ENCODE measurements at regions not wholly inside any gene's neighbourhood (a gene's known extent, or its start where the extent isn't known, plus 50 kb on each side); places are given as distances from the start of the nearest gene placed in this dataset.

DNA sequence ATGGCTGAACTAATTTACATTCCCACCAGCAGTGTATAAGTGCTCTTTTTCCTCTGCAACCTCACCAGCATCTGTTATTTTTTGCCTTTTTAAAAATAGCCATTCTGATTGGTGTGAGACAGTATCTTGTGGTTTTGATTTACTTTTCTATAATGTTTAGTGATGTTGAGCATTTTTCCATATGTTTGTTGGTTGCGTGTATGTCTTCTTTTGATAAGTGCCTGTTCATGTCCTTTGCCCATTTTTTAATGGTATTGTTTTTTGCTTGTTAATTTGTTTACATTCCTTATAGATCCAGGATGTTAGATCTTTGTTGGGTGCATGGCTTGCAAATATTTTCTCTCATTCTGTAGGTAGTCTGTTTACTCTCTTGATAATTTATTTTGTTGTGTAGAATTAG, 169.9 kb downstream of the PRL start:
- Histone ChIP-seq H4K20me1 (ENCODE audit: insufficient read depth) (no peaks in the 10 kb centered on the region), H3K9ac (no peak overlapping the region), H3K36me3 (replicated peaks in 1 of 2; ENCODE audit: control insufficient read depth in 1 of 2, insufficient read depth in 2 of 2, low read length in 1 of 2) (peaks cover 0 to 15% of the 10 kb centered on the region in 2 experiments), H3K9me3 (peaks cover 4% of the 10 kb centered on the region; the same call in 1 of the 2 replicates), H3K4me2 (no peak overlapping the region), H2AFZ (ENCODE audit: low read depth) (no peak overlapping the region), H3K9me2 (no peaks in the 10 kb centered on the region), H3K79me2 (ENCODE audit: insufficient read depth) (no peaks in the 10 kb centered on the region), H3K4me1 (ENCODE audit: control insufficient read depth in 1 of 2, insufficient read depth in 2 of 2, low read depth in 1 of 2, low read length in 1 of 2) (no peaks in the 10 kb centered on the region), H3K27me3 (ENCODE audit: insufficient read depth) (no peaks in the 10 kb centered on the region), H3K27ac (ENCODE audit: low read depth in 2 of 2, low read length in 1 of 2) (no peak overlapping the region), H3K4me3 (ENCODE audit: low read depth in 2 of 2, low read length in 1 of 2) (no peak overlapping the region), H3F3A (replicated peaks; ENCODE audit: insufficient read depth) (no peaks in the 10 kb centered on the region)
- POLR2A ChIA-PET: no interaction called here
- no peak for DNase-seq
- WGBS (ENCODE audit: low lambda C conversion rate): 100% methylated on average over 1 of the region's 1 CpG
- CTCF ChIA-PET: no interaction called here
- TF ChIP-seq NRF1 (IDR thresholded peaks at IDR 0.05; ENCODE audit: low read depth, low read length) (no peak), TCF12 (IDR thresholded peaks at IDR 0.05) (no peak), RCOR1 (IDR thresholded peaks at IDR 0.05; ENCODE audit: low read length) (no peak), FOXM1 (IDR thresholded peaks at IDR 0.05; ENCODE audit: low read depth) (no peak), RFX5 (IDR thresholded peaks at IDR 0.05; ENCODE audit: low read length) (no peak), EP300 (IDR thresholded peaks at IDR 0.05; ENCODE audit: borderline replicate concordance in 1 of 2, low read depth in 1 of 2, low read length in 1 of 2) (no peak), FOSL2 (IDR thresholded peaks at IDR 0.05; ENCODE audit: borderline replicate concordance, low read depth) (no peak), GATA2 (CRISPR knock-in tag; IDR thresholded peaks at IDR 0.05) (no peak), RXRA (IDR thresholded peaks at IDR 0.05; ENCODE audit: borderline replicate concordance, low read depth) (no peak), POLR2AphosphoS5 (IDR thresholded peaks at IDR 0.05; ENCODE audit: low read depth, low read length) (no peak), FOXJ3 (CRISPR knock-in tag; IDR thresholded peaks at IDR 0.05) (no peak), JUND (IDR thresholded peaks at IDR 0.05) (no peak)
- TF ChIP-seq, protein P1, sequence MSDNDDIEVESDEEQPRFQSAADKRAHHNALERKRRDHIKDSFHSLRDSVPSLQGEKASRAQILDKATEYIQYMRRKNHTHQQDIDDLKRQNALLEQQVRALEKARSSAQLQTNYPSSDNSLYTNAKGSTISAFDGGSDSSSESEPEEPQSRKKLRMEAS (IDR thresholded peaks at IDR 0.05; ENCODE audit: low read depth): no peak
- TF ChIP-seq, protein P2, sequence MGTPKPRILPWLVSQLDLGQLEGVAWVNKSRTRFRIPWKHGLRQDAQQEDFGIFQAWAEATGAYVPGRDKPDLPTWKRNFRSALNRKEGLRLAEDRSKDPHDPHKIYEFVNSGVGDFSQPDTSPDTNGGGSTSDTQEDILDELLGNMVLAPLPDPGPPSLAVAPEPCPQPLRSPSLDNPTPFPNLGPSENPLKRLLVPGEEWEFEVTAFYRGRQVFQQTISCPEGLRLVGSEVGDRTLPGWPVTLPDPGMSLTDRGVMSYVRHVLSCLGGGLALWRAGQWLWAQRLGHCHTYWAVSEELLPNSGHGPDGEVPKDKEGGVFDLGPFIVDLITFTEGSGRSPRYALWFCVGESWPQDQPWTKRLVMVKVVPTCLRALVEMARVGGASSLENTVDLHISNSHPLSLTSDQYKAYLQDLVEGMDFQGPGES (IDR thresholded peaks at IDR 0.05; ENCODE audit: low read depth, low read length): no peak
- TF ChIP-seq, protein P3, sequence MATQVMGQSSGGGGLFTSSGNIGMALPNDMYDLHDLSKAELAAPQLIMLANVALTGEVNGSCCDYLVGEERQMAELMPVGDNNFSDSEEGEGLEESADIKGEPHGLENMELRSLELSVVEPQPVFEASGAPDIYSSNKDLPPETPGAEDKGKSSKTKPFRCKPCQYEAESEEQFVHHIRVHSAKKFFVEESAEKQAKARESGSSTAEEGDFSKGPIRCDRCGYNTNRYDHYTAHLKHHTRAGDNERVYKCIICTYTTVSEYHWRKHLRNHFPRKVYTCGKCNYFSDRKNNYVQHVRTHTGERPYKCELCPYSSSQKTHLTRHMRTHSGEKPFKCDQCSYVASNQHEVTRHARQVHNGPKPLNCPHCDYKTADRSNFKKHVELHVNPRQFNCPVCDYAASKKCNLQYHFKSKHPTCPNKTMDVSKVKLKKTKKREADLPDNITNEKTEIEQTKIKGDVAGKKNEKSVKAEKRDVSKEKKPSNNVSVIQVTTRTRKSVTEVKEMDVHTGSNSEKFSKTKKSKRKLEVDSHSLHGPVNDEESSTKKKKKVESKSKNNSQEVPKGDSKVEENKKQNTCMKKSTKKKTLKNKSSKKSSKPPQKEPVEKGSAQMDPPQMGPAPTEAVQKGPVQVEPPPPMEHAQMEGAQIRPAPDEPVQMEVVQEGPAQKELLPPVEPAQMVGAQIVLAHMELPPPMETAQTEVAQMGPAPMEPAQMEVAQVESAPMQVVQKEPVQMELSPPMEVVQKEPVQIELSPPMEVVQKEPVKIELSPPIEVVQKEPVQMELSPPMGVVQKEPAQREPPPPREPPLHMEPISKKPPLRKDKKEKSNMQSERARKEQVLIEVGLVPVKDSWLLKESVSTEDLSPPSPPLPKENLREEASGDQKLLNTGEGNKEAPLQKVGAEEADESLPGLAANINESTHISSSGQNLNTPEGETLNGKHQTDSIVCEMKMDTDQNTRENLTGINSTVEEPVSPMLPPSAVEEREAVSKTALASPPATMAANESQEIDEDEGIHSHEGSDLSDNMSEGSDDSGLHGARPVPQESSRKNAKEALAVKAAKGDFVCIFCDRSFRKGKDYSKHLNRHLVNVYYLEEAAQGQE (IDR thresholded peaks at IDR 0.05; ENCODE audit: low read depth, low read length): no peak
